ENCODE measurements at regions not wholly inside any gene's neighbourhood (a gene's known extent, or its start where the extent isn't known, plus 50 kb on each side); places are given as distances from the start of the nearest gene placed in this dataset.

DNA sequence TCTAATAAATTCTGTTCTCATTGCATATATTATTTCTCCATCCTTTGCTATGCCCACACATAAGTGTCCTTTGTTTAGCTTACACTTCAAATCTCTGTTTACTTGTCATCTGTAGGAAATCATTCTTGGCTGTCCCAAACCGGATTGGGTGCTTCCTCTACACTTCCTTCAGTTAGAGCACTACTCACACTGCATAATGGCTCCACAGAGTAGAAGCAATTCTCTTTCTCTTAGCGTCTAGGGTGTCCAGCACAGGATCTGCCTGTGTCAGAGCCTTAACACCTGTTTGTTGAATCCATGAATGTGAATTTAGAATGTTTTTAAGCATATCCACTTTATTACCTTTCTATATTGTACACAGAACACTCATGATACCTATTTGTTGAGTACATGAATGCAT, 87.0 kb upstream of the BMP2 start (continued):
- TF ChIP-seq EZH2phosphoT487 (IDR thresholded peaks at IDR 0.05; ENCODE audit: borderline replicate concordance): no peak
- no peak for TF ChIP-seq SP1 (IDR thresholded peaks at IDR 0.05; ENCODE audit: low read depth)
- TF ChIP-seq ZNF274 (IDR thresholded peaks at IDR 0.05; ENCODE audit: low read depth, low read length): no peak
- no peak for TF ChIP-seq CBX3 (IDR thresholded peaks at IDR 0.05; ENCODE audit: low read depth)
- no peak for TF ChIP-seq CEBPB (IDR thresholded peaks at IDR 0.05; ENCODE audit: low read depth)

GRCh38 chr20:6679086-6679485, 88.4 kb upstream of the BMP2 start:
- RAD21 ChIA-PET (ENCODE audit: low non-redundant PET in 1 of 2, low total read pairs in 2 of 2, uncharacterized antibody in 2 of 2, unreplicated experiment in 2 of 2): no interaction called here
- Histone ChIP-seq H3K4me1 (ENCODE audit: control insufficient read depth in 1 of 2, insufficient read depth in 2 of 2, low read length in 2 of 2) (no peaks in the 10 kb centered on the region), H3K79me2 (ENCODE audit: insufficient read depth, low read length) (no peaks in the 10 kb centered on the region), H3K36me3 (ENCODE audit: control insufficient read depth in 1 of 2, insufficient read depth in 2 of 2, low read length in 2 of 2) (no peaks in the 10 kb centered on the region), H3K27ac (ENCODE audit: low read depth, low read length) (no peak overlapping the region), H3K9me2 (ENCODE audit: insufficient read depth) (no peaks in the 10 kb centered on the region), H3K4me3 (replicated peaks in 1 of 2; ENCODE audit: low read depth in 1 of 2, low read length in 2 of 2) (no peak overlapping the region), H3K9me3 (ENCODE audit: control insufficient read depth in 1 of 2, insufficient read depth in 1 of 2, low read depth in 1 of 2, low read length in 2 of 2) (peaks cover 0 to 21% of the 10 kb centered on the region in 2 experiments; a peak in 1 of 4 replicates), H2AFZ (ENCODE audit: low read depth, low read length, poor library complexity, severe bottlenecking) (no peak overlapping the region), H3K27me3 (ENCODE audit: insufficient read depth, low read length) (no peaks in the 10 kb centered on the region), H3K4me2 (ENCODE audit: low read length) (no peak overlapping the region), H3K9ac (ENCODE audit: low read length) (no peak overlapping the region), H4K20me1 (ENCODE audit: insufficient read depth) (no peaks in the 10 kb centered on the region)
- CTCF ChIA-PET: no interaction called here
- DNase-seq (ENCODE audit: low read depth, low spot score): no peak
- TF ChIP-seq EGR1 (IDR thresholded peaks at IDR 0.05; ENCODE audit: low read depth): no peak
- no peak for TF ChIP-seq CBX3 (IDR thresholded peaks at IDR 0.05; ENCODE audit: low read depth)
- TF ChIP-seq SRF (IDR thresholded peaks at IDR 0.05; ENCODE audit: low read depth): no peak
- TF ChIP-seq ELF1 (IDR thresholded peaks at IDR 0.05; ENCODE audit: borderline replicate concordance, low read depth): no peak
- no peak for TF ChIP-seq RAD21 (IDR thresholded peaks at IDR 0.05; ENCODE audit: low read depth)
- TF ChIP-seq, protein P1, sequence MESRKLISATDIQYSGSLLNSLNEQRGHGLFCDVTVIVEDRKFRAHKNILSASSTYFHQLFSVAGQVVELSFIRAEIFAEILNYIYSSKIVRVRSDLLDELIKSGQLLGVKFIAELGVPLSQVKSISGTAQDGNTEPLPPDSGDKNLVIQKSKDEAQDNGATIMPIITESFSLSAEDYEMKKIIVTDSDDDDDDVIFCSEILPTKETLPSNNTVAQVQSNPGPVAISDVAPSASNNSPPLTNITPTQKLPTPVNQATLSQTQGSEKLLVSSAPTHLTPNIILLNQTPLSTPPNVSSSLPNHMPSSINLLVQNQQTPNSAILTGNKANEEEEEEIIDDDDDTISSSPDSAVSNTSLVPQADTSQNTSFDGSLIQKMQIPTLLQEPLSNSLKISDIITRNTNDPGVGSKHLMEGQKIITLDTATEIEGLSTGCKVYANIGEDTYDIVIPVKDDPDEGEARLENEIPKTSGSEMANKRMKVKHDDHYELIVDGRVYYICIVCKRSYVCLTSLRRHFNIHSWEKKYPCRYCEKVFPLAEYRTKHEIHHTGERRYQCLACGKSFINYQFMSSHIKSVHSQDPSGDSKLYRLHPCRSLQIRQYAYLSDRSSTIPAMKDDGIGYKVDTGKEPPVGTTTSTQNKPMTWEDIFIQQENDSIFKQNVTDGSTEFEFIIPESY (IDR thresholded peaks at IDR 0.05; ENCODE audit: extremely low read depth, insufficient replicate concordance, low read length): no peak
- no peak for TF ChIP-seq FOSL1 (IDR thresholded peaks at IDR 0.05; ENCODE audit: low read depth)
- no peak for TF ChIP-seq SIN3A (IDR thresholded peaks at IDR 0.05; ENCODE audit: low read depth)
- no peak for TF ChIP-seq POLR2A (IDR thresholded peaks at IDR 0.05; ENCODE audit: borderline replicate concordance, extremely low read depth, insufficient read depth, insufficient read length)
- intact Hi-C loops (cut with micrococcal nuclease): no loop called here
- ATAC-seq: no peak
- POLR2A ChIA-PET: no interaction called here
- BruUV-seq (replicated peaks): no TSS peak

All from HCT116 (cell line).